Suprapubic skin (tissue), 4 donors: ENCODE measurements at regions not wholly inside any gene's neighbourhood (a gene's known extent, or its start where the extent isn't known, plus 50 kb on each side); places are given as distances from the start of the nearest gene placed in this dataset.

Experiments
- CTCF ChIP-seq, 2 donors: fragments of 200-600 bp in 1 of 2; fragments of 450-650 bp in 1 of 2; sonication (generic) in 1 of 2; IDR thresholded peaks; one replicate each; pipeline ENCODE4 v1.5.1; 2016 to 2019; ENCODE audit warnings: antibody characterized with exemption in 2 of 2, mild to moderate bottlenecking in 1 of 2, moderate library complexity in 1 of 2
- POLR2A ChIP-seq, 2 donors: fragments of 450-650 bp; IDR thresholded peaks; one replicate each; pipeline ENCODE4 v1.6.1; 2017; ENCODE audit warnings: antibody characterized with exemption in 2 of 2, mild to moderate bottlenecking in 2 of 2, moderate library complexity in 2 of 2
- POLR2AphosphoS5 ChIP-seq, 3 donors: sonication (generic); formaldehyde crosslinking; IDR thresholded peaks; one replicate each; pipeline ENCODE4 v1.6.1; 2017; ENCODE audit warnings: antibody characterized with exemption in 3 of 3

GRCh38 chr20:11833825-11834224 is 83.9 kb upstream of the BTBD3 start:
- TF ChIP-seq CTCF (IDR thresholded peaks at IDR 0.05) (no peak), POLR2A (IDR thresholded peaks at IDR 0.05) (no peak), POLR2AphosphoS5 (IDR thresholded peaks at IDR 0.05) (no peak)
